Fibroblast of skin of abdomen (primary cell): ENCODE measurements at regions not wholly inside any gene's neighbourhood (a gene's known extent, or its start where the extent isn't known, plus 50 kb on each side); places are given as distances from the start of the nearest gene placed in this dataset.
"Not testable (repeated sequence)": the region's sequence is repeated elsewhere in the genome, so short reads cannot be mapped to it uniquely, and the experiment has no call there.

Experiments used
- DNase-seq: peaks from one replicate; pipeline ENCODE4 v3.0.0-alpha.2; 2013

DNA sequence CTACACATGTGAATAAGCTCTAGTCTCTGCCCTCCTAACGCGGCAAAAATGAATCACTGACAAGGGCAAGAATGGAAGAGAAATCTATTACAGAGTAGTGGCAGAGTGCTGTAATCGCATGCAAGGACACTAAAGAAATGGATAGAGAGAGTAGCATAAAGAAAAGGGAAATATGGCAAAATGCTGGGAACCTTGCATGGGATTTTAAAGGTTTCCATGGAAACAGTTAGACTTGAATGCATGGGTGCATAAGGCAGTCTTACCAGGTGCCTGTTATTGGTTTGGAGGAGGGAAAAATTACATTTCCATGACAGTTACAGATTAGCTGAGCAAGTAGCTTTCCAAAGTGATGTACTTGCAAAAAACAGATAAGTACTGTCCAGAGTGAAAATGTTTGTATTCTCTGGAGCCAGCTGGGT lies 233.4 kb downstream of the PTN start:
- DNase-seq = peak; percentile 13

GRCh38 chr7:137107802-137108201 lies 235.7 kb downstream of the PTN start:
- not testable (repeated sequence) for DNase-seq

DNA sequence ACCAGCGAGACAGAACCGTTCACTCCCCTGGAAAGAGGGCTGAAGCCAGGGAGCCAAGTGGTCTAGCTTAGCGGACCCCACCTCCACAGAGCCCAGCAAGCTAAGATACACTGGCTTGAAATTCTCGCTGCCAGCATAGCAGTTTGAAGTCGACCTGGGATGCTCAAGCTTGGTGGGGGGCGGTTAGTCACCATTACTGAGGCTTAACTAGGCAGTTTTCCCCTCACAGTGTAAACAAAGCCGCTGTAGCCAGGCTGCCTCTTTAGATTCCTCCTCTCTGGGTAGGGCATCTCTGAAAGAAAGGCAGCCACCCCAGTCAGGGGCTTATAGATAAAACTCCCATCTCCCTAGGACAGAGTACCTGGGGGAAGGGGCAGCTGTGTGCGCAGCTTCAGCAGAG lies 235.1 kb downstream of the CHRM2 start:
- DNase-seq = not testable (repeated sequence)

DNA sequence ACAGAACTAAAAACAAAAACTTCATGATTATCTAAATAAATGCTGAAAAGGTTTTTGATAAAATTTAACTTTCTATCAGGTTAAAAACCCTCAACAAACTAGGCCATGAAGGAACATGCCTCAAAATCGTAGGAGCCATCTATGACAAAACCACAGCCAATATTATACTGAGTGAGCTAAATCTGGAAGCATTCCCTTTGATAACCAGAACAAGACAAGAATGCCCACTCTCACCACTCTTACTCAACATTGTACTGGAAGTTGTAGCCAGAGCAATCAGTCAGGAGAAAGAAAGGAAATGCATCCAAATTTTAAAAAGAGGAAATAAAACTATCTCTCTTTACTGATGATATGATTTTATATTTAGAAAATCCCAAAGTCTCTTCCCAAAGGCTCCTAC lies 228.7 kb downstream of the CHRM2 start:
- no peak for DNase-seq

DNA sequence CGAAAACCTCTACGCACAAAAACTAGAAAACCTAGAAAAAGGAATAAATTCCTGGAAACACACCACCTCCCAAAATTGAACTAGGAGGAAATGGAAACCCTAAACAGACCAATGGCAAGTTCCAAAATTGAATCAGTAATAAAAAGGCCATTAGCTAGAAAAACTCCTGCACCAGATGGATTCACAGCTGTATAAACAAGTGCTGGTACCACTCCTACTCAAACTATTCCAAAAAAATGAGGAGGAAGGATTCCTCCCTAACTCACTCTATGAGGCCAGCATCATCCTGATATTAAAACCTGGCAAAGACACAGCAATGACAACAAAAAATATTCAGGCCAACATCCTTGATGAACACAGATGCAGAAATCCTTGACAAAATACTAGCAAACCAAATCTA lies 228.2 kb downstream of the CHRM2 start:
- no peak for DNase-seq

GRCh38 chr7:137093198-137093597 lies 224.7 kb downstream of the CHRM2 start:
- DNase-seq = no peak

GRCh38 chr7:137091396-137091795 lies 222.9 kb downstream of the CHRM2 start:
- peak; percentile 34 for DNase-seq

DNA sequence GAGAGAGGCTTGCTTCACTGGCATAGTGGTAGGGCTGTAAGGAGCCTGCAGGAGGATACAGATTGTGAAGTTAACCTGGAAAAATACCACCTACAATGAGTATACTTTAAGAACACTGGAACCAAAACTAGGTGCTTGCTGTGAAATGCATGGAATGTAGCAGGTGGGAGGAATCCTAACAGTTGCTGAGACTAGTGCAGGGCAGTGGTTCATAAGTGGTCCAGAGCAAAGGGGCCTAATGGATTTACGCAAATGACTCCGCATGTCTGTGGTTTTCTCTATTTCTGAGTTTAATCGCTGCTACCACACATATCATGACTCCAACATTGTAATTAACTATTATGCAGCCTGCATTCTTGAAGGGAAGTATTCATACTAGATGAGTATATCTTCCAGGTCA lies 218.4 kb downstream of the CHRM2 start:
- no peak for DNase-seq

DNA sequence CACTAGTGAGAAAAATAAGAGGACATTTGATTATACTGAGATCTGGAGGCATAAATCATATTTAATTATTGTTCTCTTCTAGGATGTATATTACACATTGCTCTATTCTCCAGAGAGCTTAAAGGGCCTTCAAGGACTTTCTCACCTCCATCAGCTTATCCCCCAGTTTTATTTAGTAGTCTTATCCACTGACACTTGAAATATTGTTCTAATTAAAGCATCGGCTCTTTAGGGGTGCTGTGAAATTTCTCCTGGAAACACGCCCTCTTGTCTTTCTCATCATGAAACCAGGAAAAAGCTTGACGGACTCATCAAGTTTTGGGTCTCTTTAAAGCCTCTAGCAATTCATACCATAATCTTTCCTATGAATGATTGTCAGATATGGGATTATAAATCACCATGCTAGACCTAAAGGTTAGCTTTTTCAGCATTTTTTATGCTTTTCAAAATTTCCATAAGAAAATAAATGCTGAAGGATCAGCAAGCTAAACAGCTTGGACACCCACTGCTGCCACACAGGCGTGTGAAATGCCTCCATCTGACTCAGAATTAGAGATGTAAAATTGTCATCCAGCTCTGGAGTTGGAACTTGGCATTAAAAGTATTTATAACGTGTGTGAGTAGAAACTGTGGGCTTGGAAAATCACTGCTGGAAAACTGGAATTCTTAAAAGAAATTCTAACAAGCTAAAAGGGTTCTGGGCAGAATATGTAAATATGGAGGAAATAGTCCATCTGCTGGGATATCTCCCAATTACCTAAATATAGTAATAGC lies 216.3 kb downstream of the CHRM2 start:
- peak; percentile 23 for DNase-seq

DNA sequence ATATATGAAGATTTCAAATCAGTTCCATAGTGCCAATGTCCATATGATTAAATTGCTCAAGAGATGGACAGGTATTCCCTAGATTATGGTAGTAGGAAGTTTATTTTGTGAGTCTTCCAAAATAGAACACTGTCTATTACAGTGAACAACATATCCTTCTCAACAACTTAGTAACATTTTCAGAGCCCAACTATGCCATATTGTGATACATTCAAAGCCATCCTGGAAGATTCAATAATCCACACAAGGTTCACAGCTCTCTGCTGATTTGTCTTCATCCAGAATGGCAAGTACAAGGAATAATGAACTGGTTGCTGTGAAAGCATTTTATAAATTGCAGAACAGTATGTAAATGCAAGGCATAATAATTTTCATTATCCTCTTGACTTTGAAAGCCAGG lies 213.9 kb downstream of the CHRM2 start:
- no peak for DNase-seq

GRCh38 chr7:137081321-137082093 lies 213.1 kb downstream of the CHRM2 start:
- DNase-seq = peak; percentile 97

DNA sequence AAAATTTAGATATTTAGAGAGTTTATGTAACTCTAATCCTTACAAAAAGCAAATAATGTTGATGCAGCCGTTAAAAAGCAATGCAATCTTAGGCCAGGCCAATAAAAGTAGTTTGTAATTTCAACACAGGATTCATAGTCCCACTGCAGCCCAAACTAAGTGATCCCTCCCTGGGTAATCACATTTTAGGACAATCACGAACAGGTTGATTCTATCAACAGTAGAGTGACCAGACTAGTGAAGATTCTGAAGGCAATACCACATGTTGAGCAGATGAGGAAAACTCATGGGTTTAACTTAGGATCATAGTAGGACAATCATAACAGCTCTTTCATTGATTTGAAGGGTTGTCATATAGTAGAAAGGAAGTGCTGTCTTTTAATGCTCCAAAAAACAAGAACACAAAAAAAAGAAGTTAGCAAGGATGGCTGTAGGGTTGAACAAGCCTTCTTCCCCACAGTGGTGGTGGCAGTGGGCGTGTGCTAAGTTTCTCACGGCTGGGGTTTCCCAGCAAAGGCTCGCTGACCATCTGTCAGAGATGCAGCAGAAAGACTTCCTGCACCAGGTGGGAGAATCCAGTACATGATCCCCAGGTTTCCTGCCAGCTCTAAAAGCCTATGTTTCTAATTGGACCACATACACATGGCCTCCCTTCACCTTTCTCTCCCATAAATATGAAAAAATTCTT lies 212.2 kb downstream of the CHRM2 start:
- DNase-seq = peak; percentile 10

DNA sequence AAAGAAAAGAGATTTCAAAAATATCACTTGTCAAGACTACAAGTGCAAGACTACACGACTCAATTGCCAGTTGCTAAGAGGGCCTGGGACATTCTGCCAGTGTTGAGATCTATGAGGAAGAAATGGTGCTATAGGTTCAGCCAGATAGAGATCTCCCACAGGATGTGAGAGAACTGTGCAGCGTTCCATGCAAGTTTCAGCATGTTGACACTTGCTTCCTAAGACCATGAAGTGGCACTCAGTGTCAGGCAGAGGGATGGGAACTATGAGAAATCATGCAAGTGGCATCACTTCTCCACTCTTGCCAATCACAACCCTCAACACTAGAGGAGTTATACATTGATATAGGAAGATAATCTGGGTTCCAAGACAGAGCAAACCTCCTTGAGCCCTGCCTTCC lies 210.3 kb downstream of the CHRM2 start:
- DNase-seq = no peak

GRCh38 chr7:137074391-137075030 lies 206.1 kb downstream of the CHRM2 start:
- peak; percentile 57 for DNase-seq

GRCh38 chr7:137073571-137074325 lies 205.3 kb downstream of the CHRM2 start:
- peak; percentile 20 for DNase-seq
